ENCODE measurements at regions not wholly inside any gene's neighbourhood (a gene's known extent, or its start where the extent isn't known, plus 50 kb on each side); places are given as distances from the start of the nearest gene placed in this dataset.

DNA sequence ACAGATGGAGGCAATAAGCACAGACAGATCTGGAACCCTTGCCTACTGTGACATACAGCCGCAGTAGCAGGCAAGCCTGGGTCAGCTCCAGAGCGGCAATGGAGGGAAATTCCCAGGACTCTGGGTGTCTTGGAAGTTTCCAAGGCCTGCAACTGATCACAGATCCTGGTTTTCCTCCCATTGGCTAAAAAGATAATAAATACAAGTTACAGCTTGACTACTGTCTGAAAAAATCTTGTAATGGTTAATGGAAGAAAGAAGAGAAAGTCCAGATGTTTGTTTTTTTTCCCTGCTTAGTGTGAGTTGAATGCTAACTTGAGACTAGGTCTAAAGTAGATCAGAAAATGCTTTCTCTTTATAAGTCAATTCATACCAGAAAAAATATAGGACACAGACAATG is 307.6 kb downstream of the ALDH8A1 start:
- TF ChIP-seq, protein P1, sequence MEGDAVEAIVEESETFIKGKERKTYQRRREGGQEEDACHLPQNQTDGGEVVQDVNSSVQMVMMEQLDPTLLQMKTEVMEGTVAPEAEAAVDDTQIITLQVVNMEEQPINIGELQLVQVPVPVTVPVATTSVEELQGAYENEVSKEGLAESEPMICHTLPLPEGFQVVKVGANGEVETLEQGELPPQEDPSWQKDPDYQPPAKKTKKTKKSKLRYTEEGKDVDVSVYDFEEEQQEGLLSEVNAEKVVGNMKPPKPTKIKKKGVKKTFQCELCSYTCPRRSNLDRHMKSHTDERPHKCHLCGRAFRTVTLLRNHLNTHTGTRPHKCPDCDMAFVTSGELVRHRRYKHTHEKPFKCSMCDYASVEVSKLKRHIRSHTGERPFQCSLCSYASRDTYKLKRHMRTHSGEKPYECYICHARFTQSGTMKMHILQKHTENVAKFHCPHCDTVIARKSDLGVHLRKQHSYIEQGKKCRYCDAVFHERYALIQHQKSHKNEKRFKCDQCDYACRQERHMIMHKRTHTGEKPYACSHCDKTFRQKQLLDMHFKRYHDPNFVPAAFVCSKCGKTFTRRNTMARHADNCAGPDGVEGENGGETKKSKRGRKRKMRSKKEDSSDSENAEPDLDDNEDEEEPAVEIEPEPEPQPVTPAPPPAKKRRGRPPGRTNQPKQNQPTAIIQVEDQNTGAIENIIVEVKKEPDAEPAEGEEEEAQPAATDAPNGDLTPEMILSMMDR (IDR thresholded peaks at IDR 0.05 in 8 of 11, conservative IDR thresholded peaks at IDR 0.05 in 3 of 11), result no peak
- no peak for TF ChIP-seq POLR2AphosphoS5 (IDR thresholded peaks at IDR 0.05)
- no peak for TF ChIP-seq POLR2A (IDR thresholded peaks at IDR 0.05)

All from spleen (tissue), 7 donors.